Caco-2 (cell line): ENCODE measurements at regions not wholly inside any gene's neighbourhood (a gene's known extent, or its start where the extent isn't known, plus 50 kb on each side); places are given as distances from the start of the nearest gene placed in this dataset.

ENCODE experiments used
- BruUV-seq: library from RNA; stranded (reverse); fragments of 400-500 nt; replicated peaks from 2 replicates; lab custom pipeline; 2021; lab: Mats Ljungman, UMichigan
- CTCF ChIA-PET: fragments of 300-600 bp; sonication (Branson Sonifier 250); formaldehyde crosslinking; loops from one replicate; lab custom pipeline; 2022; ENCODE audit warnings: antibody characterized with exemption; lab: Charles Lee
- POLR2A ChIA-PET: fragments of 300-600 bp; sonication (Branson Sonifier 250); formaldehyde crosslinking; loops from one replicate; lab custom pipeline; 2022; ENCODE audit warnings: antibody characterized with exemption; lab: Charles Lee
- DNase-seq, 2 experiments: peaks; one replicate each; pipeline versions ENCODE4 v3.0.0 to v3.0.0-alpha.2; 2020 to 2022
- H3K27me3 ChIP-seq: replicated peaks from 2 replicates; pipeline ENCODE4 v1.6.0; 2011; ENCODE audit warnings: low read length; ENCODE audit not compliant: control insufficient read depth, insufficient read depth
- H3K36me3 ChIP-seq: 2 replicates; pipeline ENCODE4 v1.5.1; 2011; ENCODE audit warnings: low read length; ENCODE audit not compliant: control insufficient read depth, insufficient read depth
- H3K4me1 ChIP-seq: fragments of 250-450 bp; sonication (Bioruptor Pico); 2 replicates; pipeline ENCODE4 v1.5.1; 2020; ENCODE audit warnings: mild to moderate bottlenecking
- H3K4me3 ChIP-seq: 2 replicates; pipeline ENCODE4 v1.5.1; 2011; ENCODE audit warnings: low read depth, mild to moderate bottlenecking, control low read depth, low read length
- H3K9me3 ChIP-seq: fragments of 250-450 bp; sonication (Bioruptor Pico); 2 replicates; pipeline ENCODE4 v1.5.1; 2020; ENCODE audit warnings: mild to moderate bottlenecking, moderate library complexity
- H3K27ac Mint-ChIP-seq: one replicate; pipeline ENCODE4 v1.8.0; 2022; ENCODE audit warnings: mixed read lengths; ENCODE audit not compliant: unreplicated experiment
- H3K27me3 Mint-ChIP-seq: one replicate; pipeline ENCODE4 v1.8.0; 2022; ENCODE audit warnings: mixed read lengths; ENCODE audit not compliant: insufficient read depth, unreplicated experiment
- H3K36me3 Mint-ChIP-seq: one replicate; pipeline ENCODE4 v1.8.0; 2022; ENCODE audit warnings: mild to moderate bottlenecking, mixed read lengths; ENCODE audit not compliant: insufficient read depth, unreplicated experiment
- H3K4me1 Mint-ChIP-seq: one replicate; pipeline ENCODE4 v1.8.0; 2022; ENCODE audit warnings: low read depth, mixed read lengths; ENCODE audit not compliant: unreplicated experiment
- H3K4me3 Mint-ChIP-seq: one replicate; pipeline ENCODE4 v1.8.0; 2022; ENCODE audit warnings: mild to moderate bottlenecking, moderate library complexity, mixed read lengths; ENCODE audit not compliant: unreplicated experiment
- H3K9me3 Mint-ChIP-seq: one replicate; pipeline ENCODE4 v1.8.0; 2022; ENCODE audit warnings: mixed read lengths; ENCODE audit not compliant: unreplicated experiment
- intact Hi-C: fragments of 100-400 bp; cut with micrococcal nuclease; formaldehyde crosslinking; loops from one replicate; pipeline ENCODE4 v1.10.0; 2022; ENCODE audit not compliant: unreplicated experiment
- TF ChIP-seq, protein P1 (sequence below), 2 experiments: fragments of 200-600 bp in 1 of 2; IDR thresholded peaks; 1 replicate in 1 of 2; 2 replicates in 1 of 2; pipeline versions ENCODE4 v1.5.1 to v1.8.0; 2011 to 2022; ENCODE audit warnings: antibody characterized with exemption in 1 of 2, control low read depth in 1 of 2, inconsistent platforms in 1 of 2, low read depth in 1 of 2, low read length in 1 of 2, mild to moderate bottlenecking in 1 of 2, moderate library complexity in 1 of 2; ENCODE audit not compliant: insufficient read depth in 1 of 2, severe bottlenecking in 1 of 2, unreplicated experiment in 1 of 2

DNA sequence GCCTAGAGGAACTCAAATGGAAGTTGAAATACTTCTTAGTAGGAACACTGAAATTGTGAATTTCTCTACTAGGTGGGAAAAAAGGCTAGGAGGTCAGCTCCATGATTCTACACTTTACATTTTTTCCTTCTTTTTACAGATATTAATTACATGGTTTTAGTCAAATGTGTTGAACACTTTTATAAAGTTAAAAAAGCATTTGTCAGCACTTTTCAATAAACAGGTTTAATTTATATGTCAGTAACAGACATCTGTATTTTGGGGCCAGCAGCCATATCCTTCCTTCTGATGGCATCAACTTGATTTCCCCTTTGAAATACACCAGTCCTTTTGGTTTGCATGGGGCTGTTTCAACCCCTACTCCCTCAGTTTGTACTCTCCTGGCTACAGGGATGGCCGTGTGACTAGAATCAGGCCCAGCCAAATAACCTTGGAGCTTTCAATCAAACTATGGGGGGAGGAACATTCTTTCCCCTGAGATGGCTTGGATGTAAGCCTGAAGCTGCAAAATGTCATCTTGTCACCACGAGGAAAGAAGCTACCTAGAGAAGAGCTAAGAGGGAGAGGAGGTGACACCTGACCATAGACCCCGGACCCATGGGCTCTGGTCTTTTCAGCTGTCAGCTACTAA is 171.0 kb upstream of the NEBL start:
- ChIA-PET POLR2A (no interaction called here), CTCF (no interaction called here)
- no peak overlapping the region for H3K4me3 Mint-ChIP-seq
- no peaks in the 10 kb centered on the region for H3K9me3 Mint-ChIP-seq
- Histone ChIP-seq H3K4me3 (no peak overlapping the region), H3K9me3 (no peaks in the 10 kb centered on the region), H3K36me3 (no peaks in the 10 kb centered on the region), H3K27me3 (no peaks in the 10 kb centered on the region), H3K4me1 (no peaks in the 10 kb centered on the region)
- no peak for DNase-seq
- H3K27me3 Mint-ChIP-seq, result peaks cover 3% of the 10 kb centered on the region
- no peak overlapping the region for H3K27ac Mint-ChIP-seq
- TF ChIP-seq, protein P1, sequence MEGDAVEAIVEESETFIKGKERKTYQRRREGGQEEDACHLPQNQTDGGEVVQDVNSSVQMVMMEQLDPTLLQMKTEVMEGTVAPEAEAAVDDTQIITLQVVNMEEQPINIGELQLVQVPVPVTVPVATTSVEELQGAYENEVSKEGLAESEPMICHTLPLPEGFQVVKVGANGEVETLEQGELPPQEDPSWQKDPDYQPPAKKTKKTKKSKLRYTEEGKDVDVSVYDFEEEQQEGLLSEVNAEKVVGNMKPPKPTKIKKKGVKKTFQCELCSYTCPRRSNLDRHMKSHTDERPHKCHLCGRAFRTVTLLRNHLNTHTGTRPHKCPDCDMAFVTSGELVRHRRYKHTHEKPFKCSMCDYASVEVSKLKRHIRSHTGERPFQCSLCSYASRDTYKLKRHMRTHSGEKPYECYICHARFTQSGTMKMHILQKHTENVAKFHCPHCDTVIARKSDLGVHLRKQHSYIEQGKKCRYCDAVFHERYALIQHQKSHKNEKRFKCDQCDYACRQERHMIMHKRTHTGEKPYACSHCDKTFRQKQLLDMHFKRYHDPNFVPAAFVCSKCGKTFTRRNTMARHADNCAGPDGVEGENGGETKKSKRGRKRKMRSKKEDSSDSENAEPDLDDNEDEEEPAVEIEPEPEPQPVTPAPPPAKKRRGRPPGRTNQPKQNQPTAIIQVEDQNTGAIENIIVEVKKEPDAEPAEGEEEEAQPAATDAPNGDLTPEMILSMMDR (IDR thresholded peaks at IDR 0.05; ENCODE audit: insufficient read depth in 1 of 2, low read depth in 1 of 2, low read length in 1 of 2, severe bottlenecking in 1 of 2, unreplicated experiment in 1 of 2), result no peak
- H3K4me1 Mint-ChIP-seq, result no peaks in the 10 kb centered on the region
- H3K36me3 Mint-ChIP-seq, result no peaks in the 10 kb centered on the region
- BruUV-seq, result no TSS peak
- intact Hi-C loops, result no loop called here

DNA sequence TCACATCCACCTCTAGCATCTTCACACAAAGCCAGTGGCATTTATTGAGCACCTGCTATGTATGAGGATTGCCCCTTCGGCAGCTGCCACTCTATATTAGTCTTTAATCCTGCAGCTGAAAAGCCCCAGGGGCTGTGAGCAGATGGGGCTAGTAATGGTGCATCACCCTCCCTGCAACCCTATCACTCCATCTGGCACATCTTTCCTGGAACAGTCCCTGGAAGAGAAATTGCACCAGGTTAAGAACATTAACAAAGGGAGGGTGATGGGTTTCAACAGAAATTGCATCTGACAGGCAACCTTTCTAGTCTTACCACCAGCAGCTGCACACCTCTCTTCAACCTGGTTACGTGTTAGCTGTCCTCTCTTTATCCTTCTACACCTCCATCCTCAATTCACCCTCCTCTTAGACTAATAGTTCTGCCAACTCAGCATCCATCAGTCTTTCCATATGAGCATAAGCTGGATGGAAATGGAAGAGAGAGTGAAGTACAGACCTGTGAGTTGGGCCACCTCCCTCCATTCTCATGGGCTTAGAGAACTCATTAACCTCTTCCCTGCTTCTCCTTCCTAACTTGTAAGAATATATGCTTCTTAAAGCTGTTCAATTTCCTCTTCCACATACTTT is 168.6 kb upstream of the NEBL start:
- no peak for DNase-seq
- intact Hi-C loops, result no loop called here
- Histone ChIP-seq H3K36me3 (no peaks in the 10 kb centered on the region), H3K27me3 (no peaks in the 10 kb centered on the region), H3K4me1 (no peaks in the 10 kb centered on the region), H3K9me3 (no peaks in the 10 kb centered on the region), H3K4me3 (no peak overlapping the region)
- TF ChIP-seq, protein P1 (IDR thresholded peaks at IDR 0.05; ENCODE audit: insufficient read depth in 1 of 2, low read depth in 1 of 2, low read length in 1 of 2, severe bottlenecking in 1 of 2, unreplicated experiment in 1 of 2), result no peak
- Mint-ChIP-seq H3K4me3 (no peak overlapping the region), H3K36me3 (no peaks in the 10 kb centered on the region), H3K27me3 (peaks cover 3% of the 10 kb centered on the region), H3K27ac (no peak overlapping the region), H3K9me3 (peaks cover 3% of the 10 kb centered on the region), H3K4me1 (no peaks in the 10 kb centered on the region)
- ChIA-PET CTCF (no interaction called here), POLR2A (no interaction called here)
- BruUV-seq, result no TSS peak

DNA sequence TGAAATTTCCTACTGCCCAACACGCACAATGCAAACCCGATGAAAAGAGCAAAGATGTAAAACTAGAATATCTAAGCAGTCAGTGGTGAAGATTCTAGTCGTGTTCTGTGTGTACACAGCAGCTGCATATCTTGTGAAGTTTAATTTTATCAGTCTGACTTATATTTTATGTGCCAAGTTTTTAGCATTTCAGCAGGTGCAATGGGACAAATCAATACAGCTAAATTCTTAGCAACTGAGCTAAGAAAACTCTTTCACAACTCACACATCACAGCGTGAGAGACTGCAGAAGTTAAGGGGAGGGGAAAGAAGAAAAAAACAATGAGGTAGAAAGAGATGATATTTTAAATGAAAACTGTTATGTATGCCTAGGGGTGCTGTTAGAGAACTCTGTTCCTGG is 164.9 kb upstream of the NEBL start:
- peaks cover 16% of the 10 kb centered on the region for H3K9me3 ChIP-seq
- H3K4me1 ChIP-seq, result no peaks in the 10 kb centered on the region
- H3K4me1 Mint-ChIP-seq, result no peaks in the 10 kb centered on the region
- H3K27me3 Mint-ChIP-seq, result peaks cover 3% of the 10 kb centered on the region
- H3K36me3 ChIP-seq, result no peaks in the 10 kb centered on the region
- ChIA-PET CTCF (no interaction called here), POLR2A (interaction anchor here (0.7 kb wide), 1 partner anchor 224 kb away, joined by 3 read pairs; no protein-coding TSS in a partner anchor)
- no peak overlapping the region for H3K27ac Mint-ChIP-seq
- intact Hi-C loops, result no loop called here
- DNase-seq, result no peak
- H3K4me3 Mint-ChIP-seq, result no peak overlapping the region
- H3K9me3 Mint-ChIP-seq, result peaks cover 11% of the 10 kb centered on the region
- no peak overlapping the region for H3K4me3 ChIP-seq
- no peaks in the 10 kb centered on the region for H3K27me3 ChIP-seq
- no TSS peak for BruUV-seq
- TF ChIP-seq, protein P1 (IDR thresholded peaks at IDR 0.05; ENCODE audit: insufficient read depth in 1 of 2, low read depth in 1 of 2, low read length in 1 of 2, severe bottlenecking in 1 of 2, unreplicated experiment in 1 of 2), result no peak
- no peaks in the 10 kb centered on the region for H3K36me3 Mint-ChIP-seq
